ENCODE measurements at regions not wholly inside any gene's neighbourhood (a gene's known extent, or its start where the extent isn't known, plus 50 kb on each side); places are given as distances from the start of the nearest gene placed in this dataset.

GRCh38 chr13:107031716-107032115 is 463.8 kb upstream of the ARGLU1 start:
- DNase-seq (ENCODE audit: low read depth) (no peak), FAIRE-seq (no peak)
- H3K27me3 ChIP-seq (ENCODE audit: insufficient read depth, low read length) = no peaks in the 10 kb centered on the region

DNA sequence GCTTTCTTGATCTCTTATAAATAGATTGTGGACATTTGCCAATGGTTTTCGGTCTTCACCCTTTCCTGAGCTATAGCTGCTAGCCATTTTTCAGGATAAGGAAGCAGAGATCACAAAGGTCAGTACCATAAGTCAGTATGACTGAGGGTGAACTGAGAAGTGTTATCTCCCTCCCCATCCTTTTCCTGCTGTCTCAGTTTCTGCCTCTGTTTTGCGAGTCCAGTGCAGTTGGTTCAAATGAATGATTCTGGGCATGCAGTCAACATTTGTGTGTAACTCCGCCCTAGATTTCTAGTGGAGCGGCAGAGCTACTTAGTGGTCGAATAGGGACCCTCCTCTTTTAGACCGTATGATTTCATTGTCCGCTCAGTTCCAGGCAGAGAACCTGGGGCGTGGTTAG is 460.8 kb upstream of the ARGLU1 start:
- DNase-seq (ENCODE audit: low read depth) (no peak), FAIRE-seq (no peak)
- Mint-ChIP-seq H3K4me3 (ENCODE audit: unreplicated experiment) (no peak overlapping the region), H3K4me1 (ENCODE audit: low read depth, unreplicated experiment) (peaks cover 2% of the 10 kb centered on the region), H3K27ac (ENCODE audit: unreplicated experiment) (no peak overlapping the region), H3K9me3 (ENCODE audit: unreplicated experiment) (peaks cover under 1% of the 10 kb centered on the region), H3K27me3 (ENCODE audit: low read depth, unreplicated experiment) (no peaks in the 10 kb centered on the region), H3K36me3 (ENCODE audit: low read depth, unreplicated experiment) (no peaks in the 10 kb centered on the region)
- no peak overlapping the region for H3K4me2 ChIP-seq (ENCODE audit: low read length)
- TF ChIP-seq, protein P1, sequence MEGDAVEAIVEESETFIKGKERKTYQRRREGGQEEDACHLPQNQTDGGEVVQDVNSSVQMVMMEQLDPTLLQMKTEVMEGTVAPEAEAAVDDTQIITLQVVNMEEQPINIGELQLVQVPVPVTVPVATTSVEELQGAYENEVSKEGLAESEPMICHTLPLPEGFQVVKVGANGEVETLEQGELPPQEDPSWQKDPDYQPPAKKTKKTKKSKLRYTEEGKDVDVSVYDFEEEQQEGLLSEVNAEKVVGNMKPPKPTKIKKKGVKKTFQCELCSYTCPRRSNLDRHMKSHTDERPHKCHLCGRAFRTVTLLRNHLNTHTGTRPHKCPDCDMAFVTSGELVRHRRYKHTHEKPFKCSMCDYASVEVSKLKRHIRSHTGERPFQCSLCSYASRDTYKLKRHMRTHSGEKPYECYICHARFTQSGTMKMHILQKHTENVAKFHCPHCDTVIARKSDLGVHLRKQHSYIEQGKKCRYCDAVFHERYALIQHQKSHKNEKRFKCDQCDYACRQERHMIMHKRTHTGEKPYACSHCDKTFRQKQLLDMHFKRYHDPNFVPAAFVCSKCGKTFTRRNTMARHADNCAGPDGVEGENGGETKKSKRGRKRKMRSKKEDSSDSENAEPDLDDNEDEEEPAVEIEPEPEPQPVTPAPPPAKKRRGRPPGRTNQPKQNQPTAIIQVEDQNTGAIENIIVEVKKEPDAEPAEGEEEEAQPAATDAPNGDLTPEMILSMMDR (IDR thresholded peaks at IDR 0.05; ENCODE audit: insufficient read depth, low read depth, low read length) = no peak
- no peak for TF ChIP-seq EZH2 (IDR thresholded peaks at IDR 0.05; ENCODE audit: insufficient read depth, low read length)
- H4K20me1 ChIP-seq (ENCODE audit: insufficient read depth, low read length) = no peaks in the 10 kb centered on the region
- H3K4me3 ChIP-seq (ENCODE audit: insufficient read depth, low read depth, low read length) = no peak overlapping the region
- no peaks in the 10 kb centered on the region for H3K27me3 ChIP-seq (ENCODE audit: insufficient read depth, low read length)
- no peaks in the 10 kb centered on the region for H3K4me1 ChIP-seq (ENCODE audit: insufficient read depth, low read length)
- H3K79me2 ChIP-seq (ENCODE audit: insufficient read depth, low read length) = no peaks in the 10 kb centered on the region
- H3K9me3 ChIP-seq (ENCODE audit: insufficient read depth, low read depth, low read length) = no peaks in the 10 kb centered on the region
- H3K9ac ChIP-seq (ENCODE audit: low read length) = no peak overlapping the region
- no peaks in the 10 kb centered on the region for H3K36me3 ChIP-seq (ENCODE audit: insufficient read depth, low read length)
- H3K27ac ChIP-seq (ENCODE audit: low read depth, low read length) = no peak overlapping the region
- no peak overlapping the region for H2AFZ ChIP-seq (ENCODE audit: low read depth, low read length)

More at GRCh38 chr13:107031716-107032115, 463.8 kb upstream of the ARGLU1 start:
- Mint-ChIP-seq H3K4me1 (ENCODE audit: low read depth, unreplicated experiment) (peaks cover 3% of the 10 kb centered on the region), H3K36me3 (ENCODE audit: low read depth, unreplicated experiment) (no peaks in the 10 kb centered on the region), H3K27me3 (ENCODE audit: low read depth, unreplicated experiment) (no peaks in the 10 kb centered on the region), H3K27ac (ENCODE audit: unreplicated experiment) (no peak overlapping the region), H3K9me3 (ENCODE audit: unreplicated experiment) (no peaks in the 10 kb centered on the region), H3K4me3 (ENCODE audit: unreplicated experiment) (no peak overlapping the region)
- Histone ChIP-seq H3K4me1 (ENCODE audit: insufficient read depth, low read length) (peaks cover 8% of the 10 kb centered on the region), H3K27ac (ENCODE audit: low read depth, low read length) (no peak overlapping the region), H3K4me2 (ENCODE audit: low read length) (no peak overlapping the region), H3K9ac (ENCODE audit: low read length) (no peak overlapping the region), H2AFZ (ENCODE audit: low read depth, low read length) (no peak overlapping the region), H3K79me2 (ENCODE audit: insufficient read depth, low read length) (no peaks in the 10 kb centered on the region), H3K36me3 (ENCODE audit: insufficient read depth, low read length) (no peaks in the 10 kb centered on the region), H3K9me3 (ENCODE audit: insufficient read depth, low read depth, low read length) (no peaks in the 10 kb centered on the region), H4K20me1 (ENCODE audit: insufficient read depth, low read length) (no peaks in the 10 kb centered on the region), H3K4me3 (ENCODE audit: insufficient read depth, low read depth, low read length) (no peak overlapping the region)
- no peak for TF ChIP-seq EZH2 (IDR thresholded peaks at IDR 0.05; ENCODE audit: insufficient read depth, low read length)
- TF ChIP-seq, protein P1 (IDR thresholded peaks at IDR 0.05; ENCODE audit: insufficient read depth, low read depth, low read length) = no peak

DNA sequence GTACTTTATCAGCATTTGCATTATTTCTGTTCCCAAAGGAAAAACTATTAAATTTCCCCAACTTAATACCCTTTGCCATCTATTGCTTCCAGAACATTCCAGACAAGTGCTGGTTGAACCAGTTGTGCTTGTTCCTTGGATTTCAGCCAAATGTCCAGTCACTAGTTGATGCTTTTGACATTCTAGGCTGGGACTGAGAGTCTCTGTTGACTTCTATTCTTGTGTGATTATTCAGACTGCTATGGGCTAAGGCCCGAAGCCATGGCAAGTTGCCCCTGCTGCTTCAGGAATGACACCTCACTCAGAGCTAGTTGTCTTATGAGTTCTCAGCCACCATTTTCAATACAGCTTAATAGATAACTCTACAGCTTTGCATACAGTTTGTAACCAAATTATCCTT is 458.1 kb upstream of the ARGLU1 start:
- H3K4me3 ChIP-seq (ENCODE audit: insufficient read depth, low read depth, low read length) = no peak overlapping the region
- no peaks in the 10 kb centered on the region for H3K27me3 ChIP-seq (ENCODE audit: insufficient read depth, low read length)
- H3K4me3 Mint-ChIP-seq (ENCODE audit: unreplicated experiment) = no peak overlapping the region
- peaks cover 2% of the 10 kb centered on the region for H3K4me1 Mint-ChIP-seq (ENCODE audit: low read depth, unreplicated experiment)
- no peaks in the 10 kb centered on the region for H4K20me1 ChIP-seq (ENCODE audit: insufficient read depth, low read length)
- no peaks in the 10 kb centered on the region for H3K79me2 ChIP-seq (ENCODE audit: insufficient read depth, low read length)
- H3K36me3 ChIP-seq (ENCODE audit: insufficient read depth, low read length) = no peaks in the 10 kb centered on the region
- TF ChIP-seq EZH2 (IDR thresholded peaks at IDR 0.05; ENCODE audit: insufficient read depth, low read length) = no peak
- TF ChIP-seq, protein P1 (IDR thresholded peaks at IDR 0.05; ENCODE audit: insufficient read depth, low read depth, low read length) = no peak
- H3K9me3 ChIP-seq (ENCODE audit: insufficient read depth, low read depth, low read length) = no peaks in the 10 kb centered on the region
- no peak overlapping the region for H3K4me2 ChIP-seq (ENCODE audit: low read length)
- no peaks in the 10 kb centered on the region for H3K27me3 Mint-ChIP-seq (ENCODE audit: low read depth, unreplicated experiment)
- H3K27ac Mint-ChIP-seq (ENCODE audit: unreplicated experiment) = peak overlapping the region; percentile 26
- H3K9me3 Mint-ChIP-seq (ENCODE audit: unreplicated experiment) = peaks cover 4% of the 10 kb centered on the region
- H2AFZ ChIP-seq (ENCODE audit: low read depth, low read length) = no peak overlapping the region
- DNase-seq (ENCODE audit: low read depth) = peak; percentile 58
- H3K9ac ChIP-seq (ENCODE audit: low read length) = no peak overlapping the region
- H3K27ac ChIP-seq (ENCODE audit: low read depth, low read length) = no peak overlapping the region
- H3K4me1 ChIP-seq (ENCODE audit: insufficient read depth, low read length) = no peaks in the 10 kb centered on the region
- H3K36me3 Mint-ChIP-seq (ENCODE audit: low read depth, unreplicated experiment) = no peaks in the 10 kb centered on the region
- FAIRE-seq = peak; percentile 29

Measured in astrocyte (in vitro differentiated cells and primary cell).